IMR-90 (cell line): ENCODE measurements at regions not wholly inside any gene's neighbourhood (a gene's known extent, or its start where the extent isn't known, plus 50 kb on each side); places are given as distances from the start of the nearest gene placed in this dataset.

Experiments
- ATAC-seq: fragments of 200-7000 bp; cut with Tn5 transposase; 2 replicates; pipeline ENCODE4 v1.9.1; 2020; ENCODE audit warnings: low read depth, mild to moderate bottlenecking, moderate library complexity
- BruUV-seq: library from RNA; stranded (reverse); fragments of 400-500 nt; replicated peaks from 2 replicates; lab custom pipeline; 2021; lab: Mats Ljungman, UMichigan
- CTCF ChIA-PET: fragments of 300-600 bp; formaldehyde crosslinking; extraction: SDS; loops from one replicate; lab custom pipeline; 2021; ENCODE audit warnings: antibody characterized with exemption; lab: Yijun Ruan, JAX
- POLR2A ChIA-PET: fragments of 300-600 bp; sonication (Branson Sonifier 250); formaldehyde crosslinking; loops from one replicate; lab custom pipeline; 2022; ENCODE audit warnings: antibody characterized with exemption; ENCODE audit not compliant: unreplicated experiment; lab: Charles Lee
- DNase-seq: peaks from one replicate; pipeline ENCODE4 v3.0.0; 2013
- H2AFZ ChIP-seq: replicated peaks from 2 replicates; pipeline ENCODE3; 2013; ENCODE audit warnings: low read length, mild to moderate bottlenecking; ENCODE audit not compliant: poor library complexity
- H2AK5ac ChIP-seq: 2 replicates; pipeline ENCODE4 v1.6.1; 2013; ENCODE audit warnings: low read depth, low read length, inconsistent platforms
- H2AK9ac ChIP-seq: replicated peaks from 2 replicates; pipeline ENCODE3; 2013; ENCODE audit warnings: mild to moderate bottlenecking, low read depth, low read length, moderate library complexity; ENCODE audit not compliant: poor library complexity
- H2BK120ac ChIP-seq: 2 replicates; pipeline ENCODE4 v1.6.1; 2013; ENCODE audit warnings: low read depth, low read length, inconsistent platforms
- H2BK15ac ChIP-seq: 3 replicates; pipeline ENCODE4 v1.6.1; 2013; ENCODE audit warnings: low read depth, low read length, inconsistent platforms
- H2BK20ac ChIP-seq: 2 replicates; pipeline ENCODE4 v1.6.1; 2013; ENCODE audit warnings: low read depth, mild to moderate bottlenecking, inconsistent platforms, low read length, moderate library complexity
- H2BK5ac ChIP-seq: 2 replicates; pipeline ENCODE4 v1.6.1; 2013; ENCODE audit warnings: mild to moderate bottlenecking, low read depth, low read length, inconsistent platforms; ENCODE audit not compliant: poor library complexity, severe bottlenecking
- H3K14ac ChIP-seq: replicated peaks from 2 replicates; pipeline ENCODE4 v1.6.1; 2013; ENCODE audit warnings: low read depth, low read length, inconsistent platforms
- H3K18ac ChIP-seq: 2 replicates; pipeline ENCODE4 v1.6.1; 2013; ENCODE audit warnings: low read depth, low read length, control low read depth
- H3K23ac ChIP-seq: 2 replicates; pipeline ENCODE4 v1.6.1; 2013; ENCODE audit warnings: low read depth, low read length, inconsistent platforms
- H3K27ac ChIP-seq: 2 replicates; pipeline ENCODE4 v1.5.1; 2013; ENCODE audit warnings: mild to moderate bottlenecking, control low read depth, low read length; ENCODE audit not compliant: insufficient read depth
- H3K27me3 ChIP-seq: 2 replicates; pipeline ENCODE4 v1.6.1; 2013; ENCODE audit warnings: low read length; ENCODE audit not compliant: control insufficient read depth, insufficient read depth
- H3K36me3 ChIP-seq: 2 replicates; pipeline ENCODE4 v1.6.1; 2013; ENCODE audit warnings: low read length, mixed read lengths; ENCODE audit not compliant: control insufficient read depth, insufficient read depth
- H3K4ac ChIP-seq: 2 replicates; pipeline ENCODE4 v1.6.1; 2013; ENCODE audit warnings: low read depth, low read length, inconsistent platforms
- H3K4me1 ChIP-seq: 2 replicates; pipeline ENCODE4 v1.6.1; 2013; ENCODE audit warnings: low read length, mixed read lengths; ENCODE audit not compliant: control insufficient read depth, insufficient read depth
- H3K4me2 ChIP-seq: 2 replicates; pipeline ENCODE4 v1.6.1; 2013; ENCODE audit warnings: low read depth, mild to moderate bottlenecking, control low read depth, low read length, moderate library complexity
- H3K4me3 ChIP-seq: 2 replicates; pipeline ENCODE4 v1.5.1; 2013; ENCODE audit warnings: low read depth, mild to moderate bottlenecking, control low read depth, low read length, moderate library complexity; ENCODE audit not compliant: insufficient read depth
- H3K56ac ChIP-seq: 2 replicates; pipeline ENCODE4 v1.6.1; 2013; ENCODE audit warnings: low read length, inconsistent platforms; ENCODE audit not compliant: insufficient read depth; ENCODE audit errors: extremely low read depth
- H3K79me1 ChIP-seq, 2 experiments: 2 replicates each; pipeline ENCODE4 v1.6.1; 2013; ENCODE audit warnings: low read length in 2 of 2, inconsistent platforms in 1 of 2, low read depth in 1 of 2
- H3K9ac ChIP-seq: 2 replicates; pipeline ENCODE4 v1.6.1; 2013; ENCODE audit warnings: low read depth, low read length, control low read depth
- H3K9me1 ChIP-seq: 2 replicates; pipeline ENCODE4 v1.6.1; 2013; ENCODE audit warnings: low read length, inconsistent platforms; ENCODE audit not compliant: insufficient read depth
- H3K9me3 ChIP-seq: 2 replicates; pipeline ENCODE4 v1.6.1; 2013; ENCODE audit warnings: low read length; ENCODE audit not compliant: control insufficient read depth, insufficient read depth
- H4K20me1 ChIP-seq: 2 replicates; pipeline ENCODE4 v1.6.1; 2013; ENCODE audit warnings: low read length, inconsistent platforms; ENCODE audit not compliant: insufficient read depth
- H4K5ac ChIP-seq: 2 replicates; pipeline ENCODE4 v1.6.1; 2013; ENCODE audit warnings: mild to moderate bottlenecking, low read depth, low read length, control low read depth
- H4K8ac ChIP-seq, 2 experiments: 2 replicates each; pipeline ENCODE4 v1.6.1; 2013; ENCODE audit warnings: low read depth in 2 of 2, low read length in 2 of 2, control low read depth in 1 of 2, inconsistent platforms in 1 of 2
- H4K91ac ChIP-seq: 2 replicates; pipeline ENCODE4 v1.6.1; 2013; ENCODE audit warnings: low read depth, low read length, inconsistent platforms; ENCODE audit not compliant: insufficient read depth
- BHLHE40 ChIP-seq: fragments of 150-350 bp; IDR thresholded peaks from 2 replicates; pipeline ENCODE4 v1.6.1; 2016; ENCODE audit warnings: mild to moderate bottlenecking, low read depth, low read length
- CEBPB ChIP-seq: IDR thresholded peaks from 2 replicates; pipeline ENCODE4 v1.6.1; 2012; ENCODE audit warnings: low read depth, low read length, improper control_type of control experiment
- CHD1 ChIP-seq: IDR thresholded peaks from 2 replicates; pipeline ENCODE4 v1.6.1; 2012; ENCODE audit warnings: low read depth, low read length, improper control_type of control experiment
- CTCF ChIP-seq: conservative IDR thresholded peaks from 2 replicates; pipeline ENCODE4 v1.5.1; 2012; ENCODE audit warnings: mild to moderate bottlenecking, low read depth, low read length, improper control_type of control experiment
- ELK1 ChIP-seq: fragments of 150-350 bp; IDR thresholded peaks from 2 replicates; pipeline ENCODE4 v1.6.1; 2016; ENCODE audit warnings: low read depth, mild to moderate bottlenecking, low read length, moderate library complexity, borderline replicate concordance
- FOS ChIP-seq: fragments of 150-350 bp; IDR thresholded peaks from 2 replicates; pipeline ENCODE4 v1.6.1; 2016; ENCODE audit warnings: low read depth, low read length
- MAZ ChIP-seq: IDR thresholded peaks from 2 replicates; pipeline ENCODE4 v1.6.1; 2012; ENCODE audit warnings: low read depth, mild to moderate bottlenecking, low read length, improper control_type of control experiment, moderate library complexity, borderline replicate concordance
- NFE2L2 ChIP-seq: fragments of 150-350 bp; IDR thresholded peaks from 2 replicates; pipeline ENCODE4 v1.6.1; 2016; ENCODE audit warnings: low read depth, mild to moderate bottlenecking, low read length
- POLR2A ChIP-seq: IDR thresholded peaks from 2 replicates; pipeline ENCODE4 v1.6.1; 2012; ENCODE audit warnings: mild to moderate bottlenecking, low read depth, low read length
- RAD21 ChIP-seq: IDR thresholded peaks from 2 replicates; pipeline ENCODE4 v1.6.1; 2012; ENCODE audit warnings: low read length, improper control_type of control experiment
- USF2 ChIP-seq: fragments of 150-350 bp; IDR thresholded peaks from 2 replicates; pipeline ENCODE4 v1.6.1; 2017; ENCODE audit warnings: mild to moderate bottlenecking, antibody characterized with exemption, low read length, low read depth
- WGBS, 2 experiments: methylation state at CpG; one replicate each; pipeline versions ENCODE4 v1.1.5 to v1.1.7; 2013; ENCODE audit warnings: missing lambda C conversion rate in 2 of 2; ENCODE audit not compliant: insufficient read length in 1 of 2; ENCODE audit errors: extremely low coverage in 2 of 2; 5-methylcytosine and 5-hydroxymethylcytosine counted together
- dilution Hi-C: fragments of 300-500 bp; cut with HindIII; formaldehyde crosslinking; loops from one replicate; pipeline ENCODE4 v1.14.3; 2018; ENCODE audit warnings: low sequenced_read_pairs; ENCODE audit not compliant: unreplicated experiment
- in situ Hi-C: fragments of 300-500 bp; cut with MboI; formaldehyde crosslinking; loops from 3 replicates; pipeline ENCODE4 v1.14.3; 2019; ENCODE audit warnings: low sequenced_read_pairs, inconsistent platforms, mixed read lengths
- intact Hi-C: fragments of 100-400 bp; cut with micrococcal nuclease; formaldehyde crosslinking; loops from 2 replicates; pipeline ENCODE4 v1.10.0; 2022

GRCh38 chrX:95628796-95629195, 1055.8 kb upstream of the DIAPH2 start:
- WGBS, 2 experiments = no CpG with 5 or more reads among the region's 1 CpG
- no TSS peak for BruUV-seq
- no peak overlapping the region for H4K8ac ChIP-seq

More at GRCh38 chrX:95628796-95629195, 1055.8 kb upstream of the DIAPH2 start:
- Histone ChIP-seq H2BK15ac (no peak overlapping the region), H2BK5ac (no peak overlapping the region), H3K56ac (no peak overlapping the region), H2BK20ac (no peak overlapping the region), H4K5ac (no peak overlapping the region), H4K91ac (no peak overlapping the region), H3K9ac (no peak overlapping the region), H3K27me3 (no peaks in the 10 kb centered on the region), H2AK5ac (no peak overlapping the region), H3K36me3 (no peaks in the 10 kb centered on the region), H3K4me2 (no peak overlapping the region), H2AFZ (no peak overlapping the region), H3K4ac (no peak overlapping the region), H3K4me3 (no peak overlapping the region), H4K20me1 (no peaks in the 10 kb centered on the region), H3K14ac (no peak overlapping the region), H3K23ac (no peak overlapping the region), H3K4me1 (no peaks in the 10 kb centered on the region), H3K18ac (no peak overlapping the region), H2AK9ac (no peak overlapping the region), H3K79me1 (no peaks in the 10 kb centered on the region), H2BK120ac (no peak overlapping the region), H3K27ac (no peak overlapping the region), H3K9me1 (no peaks in the 10 kb centered on the region), H3K9me3 (peaks cover 5% of the 10 kb centered on the region)
- in situ Hi-C loops (no loop called here), dilution Hi-C loops (no loop called here), intact Hi-C loops (no loop called here)
- TF ChIP-seq CHD1 = no peak
- TF ChIP-seq NFE2L2 = no peak
- no peak for TF ChIP-seq BHLHE40
- TF ChIP-seq CTCF = no peak
- no peak for TF ChIP-seq CEBPB
- no peak for TF ChIP-seq RAD21
- TF ChIP-seq POLR2A = no peak
- TF ChIP-seq ELK1 = no peak
- TF ChIP-seq MAZ = no peak
- TF ChIP-seq USF2 = no peak
- no peak for TF ChIP-seq FOS
- POLR2A ChIA-PET = no interaction called here
- CTCF ChIA-PET = no interaction called here
- DNase-seq = no peak
- ATAC-seq = no peak
